DMS153 (cell line): ENCODE measurements at regions not wholly inside any gene's neighbourhood (a gene's known extent, or its start where the extent isn't known, plus 50 kb on each side); places are given as distances from the start of the nearest gene placed in this dataset.

ENCODE experiments used
- DNase-seq: peaks from one replicate; lab custom pipeline; 2025; lab: John Stamatoyannopoulos, UW

- no peak for DNase-seq
Measured at GRCh38 chr15:95252404-95252803, 1021.0 kb downstream of the MCTP2 start.

- no peak for DNase-seq
Measured at GRCh38 chr15:95254263-95254662, 1022.9 kb downstream of the MCTP2 start.

- DNase-seq: peak; percentile 20
Measured at GRCh38 chr15:95259513-95259912, 1028.2 kb downstream of the MCTP2 start.

GRCh38 chr15:95259965-95260364, 1028.6 kb downstream of the MCTP2 start:
- DNase-seq: peak; percentile 2

GRCh38 chr15:95260856-95261255, 1029.5 kb downstream of the MCTP2 start:
- no peak for DNase-seq

DNA sequence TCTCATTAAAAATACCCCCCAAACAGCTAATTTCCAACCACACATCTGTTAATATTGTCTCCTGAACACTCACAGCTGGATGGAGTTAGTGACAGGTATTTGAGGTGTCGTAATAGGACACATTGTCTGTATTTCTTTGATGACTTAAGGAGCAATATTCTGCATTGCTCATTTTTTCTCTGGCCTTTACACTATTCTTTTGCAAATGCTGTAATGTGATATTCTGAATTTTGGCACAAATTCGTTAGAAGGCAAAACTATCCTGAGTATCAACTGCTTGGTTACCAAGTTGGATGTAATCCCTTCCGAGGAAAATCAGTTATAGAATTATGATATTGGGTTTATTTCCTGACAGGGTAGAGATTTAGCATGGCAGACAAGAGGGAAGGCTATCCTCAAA, 1030.2 kb downstream of the MCTP2 start:
- DNase-seq: no peak

GRCh38 chr15:95261968-95262367, 1030.6 kb downstream of the MCTP2 start:
- DNase-seq: no peak

DNA sequence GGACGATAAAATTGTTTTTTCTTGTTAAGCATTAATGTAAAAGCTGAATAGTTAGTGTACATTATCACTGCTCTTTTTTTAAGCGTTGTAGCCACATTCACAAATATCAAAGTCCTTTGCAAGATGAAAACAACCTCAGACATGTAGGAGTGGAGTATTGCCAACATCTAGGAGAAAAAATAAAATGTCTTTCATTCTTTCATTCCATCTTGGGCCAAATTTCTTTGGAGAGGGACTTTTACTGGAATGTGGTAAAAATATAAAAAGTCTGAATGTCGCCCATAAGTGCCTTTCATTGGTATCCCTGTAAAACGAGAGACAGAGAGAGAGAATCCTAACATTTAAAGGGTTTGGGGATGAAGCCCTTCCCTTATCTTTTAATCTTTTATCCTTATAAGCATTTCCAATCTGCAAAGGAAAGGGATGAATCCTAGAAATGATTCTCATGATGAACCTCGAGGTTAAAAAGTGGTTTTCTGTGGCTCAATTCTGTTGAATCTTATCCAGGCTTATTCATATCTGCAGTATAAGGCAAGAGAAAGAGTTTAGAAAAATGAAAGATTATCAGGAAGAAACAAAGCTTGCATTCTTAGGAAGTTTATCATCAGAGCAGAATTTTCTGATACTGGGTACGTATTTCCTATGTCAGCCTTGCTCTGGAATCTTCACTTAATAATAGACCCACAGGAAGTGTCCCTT, 1031.7 kb downstream of the MCTP2 start:
- DNase-seq: no peak

- no peak for DNase-seq
Measured at GRCh38 chr15:95263751-95264150, 1032.4 kb downstream of the MCTP2 start.

- no peak for DNase-seq
Measured at GRCh38 chr15:95265419-95265997, 1034.1 kb downstream of the MCTP2 start.

DNA sequence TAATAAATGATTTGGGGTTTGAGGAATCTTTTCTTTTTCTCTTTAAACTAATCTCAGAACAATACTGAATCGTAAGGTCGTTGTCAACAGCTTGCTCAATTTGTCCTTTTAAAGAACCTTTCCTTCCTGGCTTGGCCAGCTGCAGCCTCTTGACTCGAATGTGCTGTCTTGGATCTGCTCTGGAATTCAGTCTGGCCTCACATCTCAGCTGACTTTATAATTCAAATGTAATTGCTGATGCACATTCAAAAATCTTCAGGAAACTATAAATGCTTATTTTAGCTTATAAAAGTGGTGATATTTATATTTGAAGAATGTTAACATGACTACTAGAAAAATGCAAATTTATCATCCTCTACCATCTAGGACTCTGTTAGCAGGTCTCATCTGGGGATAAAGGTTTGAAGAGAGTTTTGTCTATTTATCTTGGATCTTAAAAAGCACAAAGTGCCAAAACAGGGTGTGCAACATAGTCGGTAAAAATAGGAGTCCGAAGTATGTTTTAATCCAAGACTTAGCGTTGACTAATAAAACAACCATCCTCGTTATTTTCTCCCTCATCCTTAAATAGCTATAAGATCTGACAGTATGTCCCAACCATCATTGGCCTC, 1035.2 kb downstream of the MCTP2 start:
- no peak for DNase-seq

DNA sequence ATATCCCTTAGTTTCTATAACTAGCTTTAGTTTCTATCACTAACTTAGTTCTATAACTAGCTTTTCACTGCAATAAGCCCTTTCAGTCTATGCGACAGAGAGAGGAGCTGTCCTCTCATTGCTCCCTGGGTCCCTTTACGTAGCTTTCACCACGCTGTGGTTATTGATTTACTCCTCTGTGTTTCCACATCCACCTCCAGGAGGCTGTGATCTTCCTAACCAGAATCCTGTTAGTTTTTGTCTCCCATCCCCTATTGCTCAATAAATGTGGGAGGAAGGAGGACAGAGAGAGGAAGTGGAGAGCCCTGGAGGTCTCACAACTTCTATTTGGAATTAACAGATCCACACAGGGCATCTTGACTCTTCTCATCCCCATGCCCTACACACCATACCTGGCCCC, 1036.1 kb downstream of the MCTP2 start:
- no peak for DNase-seq

DNA sequence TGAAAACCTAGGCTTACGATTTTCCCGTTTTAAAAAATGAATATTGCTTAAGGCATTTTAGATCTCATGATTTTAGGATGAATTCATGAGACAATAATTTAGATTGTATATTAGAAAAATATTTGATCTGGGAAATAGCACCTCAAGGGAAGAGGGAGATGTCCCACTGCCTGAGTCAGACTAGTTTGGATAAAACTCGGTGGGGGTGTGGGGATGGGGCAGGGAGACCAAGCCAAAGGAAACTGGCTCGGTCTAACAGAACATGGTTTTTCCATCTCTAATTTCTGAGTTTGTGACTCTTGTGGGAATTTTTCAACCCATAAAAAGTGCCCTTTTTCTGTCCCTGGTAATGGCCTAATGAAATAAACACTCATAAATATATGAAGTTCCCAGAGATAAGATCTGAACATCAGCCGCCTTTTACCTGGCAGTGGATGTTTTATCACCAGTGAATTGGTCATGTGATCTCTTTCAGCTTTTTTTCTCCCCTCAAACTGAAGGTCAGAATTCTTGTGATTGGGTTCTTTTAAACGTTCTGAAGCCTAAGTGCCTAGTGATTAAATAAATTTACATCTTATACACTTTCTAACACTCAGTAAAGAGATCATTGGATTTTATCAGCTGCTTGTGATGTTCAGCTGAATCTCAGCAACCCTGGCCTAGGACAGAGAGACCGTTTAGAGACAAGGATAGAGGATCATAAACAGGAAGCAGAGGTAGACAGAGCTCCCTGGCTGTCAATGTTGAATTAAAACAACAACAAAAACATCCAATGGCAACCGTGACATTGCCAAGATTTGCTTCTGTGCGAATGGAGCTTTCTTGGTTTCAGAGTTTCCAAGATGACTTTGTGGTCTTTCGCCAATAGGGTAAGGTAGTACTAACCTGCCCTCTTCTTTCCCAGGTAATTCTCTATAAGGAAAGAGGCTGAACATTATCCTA, 1038.2 kb downstream of the MCTP2 start:
- DNase-seq: no peak

- no peak for DNase-seq
Measured at GRCh38 chr15:95274101-95274500, 1042.7 kb downstream of the MCTP2 start.

- no peak for DNase-seq
Measured at GRCh38 chr15:95277266-95277665, 1045.9 kb downstream of the MCTP2 start.

- no peak for DNase-seq
Measured at GRCh38 chr15:95278532-95279245, 1047.3 kb downstream of the MCTP2 start.

DNA sequence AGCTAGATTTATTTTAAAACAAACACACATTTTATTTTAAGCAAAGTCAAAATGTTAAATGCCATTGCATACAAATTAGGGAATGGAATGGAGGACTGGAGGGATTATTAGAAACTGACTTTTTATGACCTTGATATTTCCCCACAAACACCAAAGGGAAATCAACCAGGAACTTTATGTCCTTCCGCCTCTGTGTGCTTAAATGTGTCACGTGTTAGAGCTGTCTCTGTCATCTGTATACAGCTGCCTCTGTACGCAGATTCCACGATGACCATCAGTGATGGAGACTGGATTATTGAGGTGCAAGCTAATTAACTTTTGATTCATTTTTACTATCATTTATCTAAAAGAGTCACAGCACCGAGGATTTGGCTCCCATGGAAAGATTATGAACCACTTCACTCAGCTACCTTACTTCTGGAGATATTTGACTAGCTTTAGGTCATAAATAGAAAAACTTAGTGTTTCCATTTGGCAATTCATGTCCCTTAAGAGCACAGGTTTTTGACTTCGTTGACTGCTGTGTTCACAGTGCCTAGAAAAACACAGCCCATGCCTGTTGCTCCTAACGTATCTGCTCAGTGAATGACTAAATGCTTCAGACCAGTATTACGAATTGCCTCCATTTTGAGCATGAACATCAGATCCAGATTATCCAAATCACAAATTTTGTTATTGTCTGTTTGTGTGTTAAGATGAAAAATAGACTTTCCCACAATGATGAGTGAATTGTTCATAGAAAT, 1048.1 kb downstream of the MCTP2 start:
- no peak for DNase-seq

- no peak for DNase-seq
Measured at GRCh38 chr15:95280711-95281110, 1049.3 kb downstream of the MCTP2 start.

GRCh38 chr15:95281470-95281869, 1049.0 kb upstream of the NR2F2 start:
- DNase-seq: no peak

DNA sequence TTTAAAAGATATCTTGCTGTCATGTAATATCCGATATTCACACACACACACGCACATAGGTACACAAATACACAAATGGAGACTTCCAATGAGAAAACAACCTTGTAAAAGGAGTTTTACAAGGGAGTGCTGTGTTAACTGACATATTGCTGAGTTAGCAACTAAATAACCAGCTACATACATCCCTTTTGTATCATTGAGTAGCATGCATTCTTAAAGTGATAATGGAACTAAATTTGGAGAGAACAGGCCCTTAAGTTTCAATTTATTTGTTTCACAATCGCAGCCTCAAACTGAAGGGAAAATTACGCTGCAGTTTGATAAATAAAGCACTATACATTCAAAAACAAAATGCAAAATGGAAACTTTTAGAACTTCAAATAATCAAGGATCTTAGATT, 1046.0 kb upstream of the NR2F2 start:
- no peak for DNase-seq

DNA sequence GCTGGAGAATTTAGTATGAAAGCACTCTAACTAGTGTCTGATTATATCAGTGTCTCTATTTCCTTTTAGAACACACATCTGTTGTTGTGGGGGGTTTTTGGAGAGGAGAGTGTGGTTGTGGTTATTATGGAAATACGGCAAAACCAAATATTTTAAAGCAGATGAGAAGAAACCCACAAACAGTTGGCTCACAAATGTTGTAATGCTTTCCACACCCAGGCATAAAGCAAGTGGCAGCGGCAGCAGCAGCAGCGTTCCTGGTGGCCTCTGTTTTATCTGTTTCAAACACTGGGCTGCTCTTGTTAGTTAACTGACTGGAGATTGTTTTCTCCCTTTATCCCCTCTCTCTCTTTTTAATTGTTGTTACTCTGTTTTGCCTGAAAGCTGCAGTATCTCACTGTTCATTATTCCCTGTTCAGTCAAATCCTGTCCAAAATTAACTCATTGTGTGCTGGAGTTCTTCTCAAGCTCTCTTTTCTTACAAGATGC, 1045.5 kb upstream of the NR2F2 start:
- DNase-seq: no peak
